ENCODE measurements at regions not wholly inside any gene's neighbourhood (a gene's known extent, or its start where the extent isn't known, plus 50 kb on each side); places are given as distances from the start of the nearest gene placed in this dataset.
"Not testable (repeated sequence)": the region's sequence is repeated elsewhere in the genome, so short reads cannot be mapped to it uniquely, and the experiment has no call there.

- Histone ChIP-seq H3K36me3 (ENCODE audit: control insufficient read depth, insufficient read depth, low read length) (no peaks in the 10 kb centered on the region), H3K27me3 (ENCODE audit: control insufficient read depth, insufficient read depth, low read length) (no peaks in the 10 kb centered on the region), H3K4me3 (ENCODE audit: low read depth, low read length) (no peak overlapping the region), H3K27ac (ENCODE audit: low read depth, low read length) (no peak overlapping the region), H3K9me3 (ENCODE audit: control insufficient read depth, insufficient read depth, low read length) (no peaks in the 10 kb centered on the region), H3K4me1 (ENCODE audit: control insufficient read depth, insufficient read depth, low read length) (no peaks in the 10 kb centered on the region), H3K9ac (ENCODE audit: low read depth, low read length) (no peak overlapping the region)
These were observed 124.0 kb upstream of the COX7C start for GRCh38 chr5:86493777-86494176.

- H3K27me3 ChIP-seq (ENCODE audit: control insufficient read depth, insufficient read depth, low read length), result no peaks in the 10 kb centered on the region
- H3K4me3 ChIP-seq (ENCODE audit: low read depth, low read length), result no peak overlapping the region
- H3K9me3 ChIP-seq (ENCODE audit: control insufficient read depth, insufficient read depth, low read length), result no peaks in the 10 kb centered on the region
- no peak overlapping the region for H3K27ac ChIP-seq (ENCODE audit: low read depth, low read length)
- H3K9ac ChIP-seq (ENCODE audit: low read depth, low read length), result no peak overlapping the region
- 0 out of 2 replicates have a peak, but pooled peaks cover 4% of the 10 kb centered on the region for H3K4me1 ChIP-seq (ENCODE audit: control insufficient read depth, insufficient read depth, low read length)
- no peaks in the 10 kb centered on the region for H3K36me3 ChIP-seq (ENCODE audit: control insufficient read depth, insufficient read depth, low read length)
These were observed 116.8 kb upstream of the COX7C start for GRCh38 chr5:86500947-86501346.

GRCh38 chr5:86507574-86507973, 110.2 kb upstream of the COX7C start:
- H3K36me3 ChIP-seq (ENCODE audit: control insufficient read depth, insufficient read depth, low read length), result no peaks in the 10 kb centered on the region

GRCh38 chr5:86510330-86510915, 107.3 kb upstream of the COX7C start:
- H3K27ac ChIP-seq (ENCODE audit: low read depth, low read length); H3K9me3 ChIP-seq (ENCODE audit: control insufficient read depth, insufficient read depth, low read length); H3K9ac ChIP-seq (ENCODE audit: low read depth, low read length): not testable (repeated sequence)

More at GRCh38 chr5:86507574-86507973, 110.2 kb upstream of the COX7C start:
- no peaks in the 10 kb centered on the region for H3K9me3 ChIP-seq (ENCODE audit: control insufficient read depth, insufficient read depth, low read length)
- no peaks in the 10 kb centered on the region for H3K27me3 ChIP-seq (ENCODE audit: control insufficient read depth, insufficient read depth, low read length)
- no peak overlapping the region for H3K27ac ChIP-seq (ENCODE audit: low read depth, low read length)
- H3K4me1 ChIP-seq (ENCODE audit: control insufficient read depth, insufficient read depth, low read length), result no peaks in the 10 kb centered on the region
- no peak overlapping the region for H3K4me3 ChIP-seq (ENCODE audit: low read depth, low read length)
- H3K9ac ChIP-seq (ENCODE audit: low read depth, low read length), result no peak overlapping the region

GRCh38 chr5:86523718-86524117, 94.0 kb upstream of the COX7C start:
- H3K4me3 ChIP-seq (ENCODE audit: low read depth, low read length), result no peak overlapping the region
- H3K9ac ChIP-seq (ENCODE audit: low read depth, low read length), result no peak overlapping the region
- no peak overlapping the region for H3K27ac ChIP-seq (ENCODE audit: low read depth, low read length)
- no peaks in the 10 kb centered on the region for H3K36me3 ChIP-seq (ENCODE audit: control insufficient read depth, insufficient read depth, low read length)
- peaks cover 16% of the 10 kb centered on the region for H3K4me1 ChIP-seq (ENCODE audit: control insufficient read depth, insufficient read depth, low read length)
- H3K27me3 ChIP-seq (ENCODE audit: control insufficient read depth, insufficient read depth, low read length), result no peaks in the 10 kb centered on the region
- H3K9me3 ChIP-seq (ENCODE audit: control insufficient read depth, insufficient read depth, low read length), result no peaks in the 10 kb centered on the region

More at GRCh38 chr5:86510330-86510915, 107.3 kb upstream of the COX7C start:
- H3K36me3 ChIP-seq (ENCODE audit: control insufficient read depth, insufficient read depth, low read length); H3K4me1 ChIP-seq (ENCODE audit: control insufficient read depth, insufficient read depth, low read length); H3K27me3 ChIP-seq (ENCODE audit: control insufficient read depth, insufficient read depth, low read length); H3K4me3 ChIP-seq (ENCODE audit: low read depth, low read length): not testable (repeated sequence)

GRCh38 chr5:86525622-86526021, 92.1 kb upstream of the COX7C start:
- H3K27me3 ChIP-seq (ENCODE audit: control insufficient read depth, insufficient read depth, low read length), result no peaks in the 10 kb centered on the region
- H3K4me3 ChIP-seq (ENCODE audit: low read depth, low read length), result no peak overlapping the region
- H3K36me3 ChIP-seq (ENCODE audit: control insufficient read depth, insufficient read depth, low read length), result no peaks in the 10 kb centered on the region
- H3K27ac ChIP-seq (ENCODE audit: low read depth, low read length), result no peak overlapping the region
- H3K9me3 ChIP-seq (ENCODE audit: control insufficient read depth, insufficient read depth, low read length), result no peaks in the 10 kb centered on the region
- peaks cover 16% of the 10 kb centered on the region for H3K4me1 ChIP-seq (ENCODE audit: control insufficient read depth, insufficient read depth, low read length)
- no peak overlapping the region for H3K9ac ChIP-seq (ENCODE audit: low read depth, low read length)

- no peaks in the 10 kb centered on the region for H3K27me3 ChIP-seq (ENCODE audit: control insufficient read depth, insufficient read depth, low read length)
- no peak overlapping the region for H3K9ac ChIP-seq (ENCODE audit: low read depth, low read length)
- no peak overlapping the region for H3K4me3 ChIP-seq (ENCODE audit: low read depth, low read length)
- H3K4me1 ChIP-seq (ENCODE audit: control insufficient read depth, insufficient read depth, low read length), result peaks cover 16% of the 10 kb centered on the region
- no peak overlapping the region for H3K27ac ChIP-seq (ENCODE audit: low read depth, low read length)
- no peaks in the 10 kb centered on the region for H3K36me3 ChIP-seq (ENCODE audit: control insufficient read depth, insufficient read depth, low read length)
- H3K9me3 ChIP-seq (ENCODE audit: control insufficient read depth, insufficient read depth, low read length), result no peaks in the 10 kb centered on the region
These were observed 90.9 kb upstream of the COX7C start for GRCh38 chr5:86526811-86527348.

- Histone ChIP-seq H3K27ac (ENCODE audit: low read depth, low read length) (no peak overlapping the region), H3K27me3 (ENCODE audit: control insufficient read depth, insufficient read depth, low read length) (no peaks in the 10 kb centered on the region), H3K9me3 (ENCODE audit: control insufficient read depth, insufficient read depth, low read length) (no peaks in the 10 kb centered on the region), H3K36me3 (ENCODE audit: control insufficient read depth, insufficient read depth, low read length) (no peaks in the 10 kb centered on the region), H3K9ac (ENCODE audit: low read depth, low read length) (no peak overlapping the region), H3K4me3 (ENCODE audit: low read depth, low read length) (no peak overlapping the region), H3K4me1 (ENCODE audit: control insufficient read depth, insufficient read depth, low read length) (no peaks in the 10 kb centered on the region)
These were observed 85.3 kb upstream of the COX7C start for GRCh38 chr5:86532429-86532828.

GRCh38 chr5:86536396-86536795, 81.3 kb upstream of the COX7C start:
- no peak overlapping the region for H3K27ac ChIP-seq (ENCODE audit: low read depth, low read length)
- H3K4me1 ChIP-seq (ENCODE audit: control insufficient read depth, insufficient read depth, low read length), result no peaks in the 10 kb centered on the region
- no peak overlapping the region for H3K9ac ChIP-seq (ENCODE audit: low read depth, low read length)
- no peaks in the 10 kb centered on the region for H3K36me3 ChIP-seq (ENCODE audit: control insufficient read depth, insufficient read depth, low read length)
- no peak overlapping the region for H3K4me3 ChIP-seq (ENCODE audit: low read depth, low read length)
- no peaks in the 10 kb centered on the region for H3K27me3 ChIP-seq (ENCODE audit: control insufficient read depth, insufficient read depth, low read length)
- no peaks in the 10 kb centered on the region for H3K9me3 ChIP-seq (ENCODE audit: control insufficient read depth, insufficient read depth, low read length)

GRCh38 chr5:86542532-86542931, 75.2 kb upstream of the COX7C start:
- Histone ChIP-seq H3K4me1 (ENCODE audit: control insufficient read depth, insufficient read depth, low read length) (peaks cover 8% of the 10 kb centered on the region), H3K9ac (ENCODE audit: low read depth, low read length) (no peak overlapping the region), H3K36me3 (ENCODE audit: control insufficient read depth, insufficient read depth, low read length) (no peaks in the 10 kb centered on the region), H3K27me3 (ENCODE audit: control insufficient read depth, insufficient read depth, low read length) (no peaks in the 10 kb centered on the region), H3K9me3 (ENCODE audit: control insufficient read depth, insufficient read depth, low read length) (no peaks in the 10 kb centered on the region), H3K27ac (ENCODE audit: low read depth, low read length) (no peak overlapping the region), H3K4me3 (ENCODE audit: low read depth, low read length) (no peak overlapping the region)

- Histone ChIP-seq H3K9me3 (ENCODE audit: control insufficient read depth, insufficient read depth, low read length) (no peaks in the 10 kb centered on the region), H3K27ac (ENCODE audit: low read depth, low read length) (no peak overlapping the region), H3K9ac (ENCODE audit: low read depth, low read length) (no peak overlapping the region), H3K4me1 (ENCODE audit: control insufficient read depth, insufficient read depth, low read length) (peaks cover 8% of the 10 kb centered on the region), H3K36me3 (ENCODE audit: control insufficient read depth, insufficient read depth, low read length) (no peaks in the 10 kb centered on the region), H3K4me3 (ENCODE audit: low read depth, low read length) (no peak overlapping the region), H3K27me3 (ENCODE audit: control insufficient read depth, insufficient read depth, low read length) (no peaks in the 10 kb centered on the region)
These were observed 71.7 kb upstream of the COX7C start for GRCh38 chr5:86546044-86546443.

Measured in HUES48 (cell line).